Sigmoid colon (tissue), 6 donors: ENCODE measurements at regions not wholly inside any gene's neighbourhood (a gene's known extent, or its start where the extent isn't known, plus 50 kb on each side); places are given as distances from the start of the nearest gene placed in this dataset.

Experiments used
- DNase-seq: peaks from one replicate; pipeline ENCODE4 v3.0.0-alpha.2; 2019
- H3K27ac ChIP-seq, 4 donors: fragments of 200-600 bp; sonication (generic); one replicate each; pipeline ENCODE4 v1.5.1; 2016 to 2019; ENCODE audit warnings: mild to moderate bottlenecking in 1 of 4
- H3K27me3 ChIP-seq, 3 donors: fragments of 200-600 bp; sonication (generic); one replicate each; pipeline ENCODE4 v1.5.1; 2019; ENCODE audit warnings: mild to moderate bottlenecking in 1 of 3
- H3K36me3 ChIP-seq, 4 donors: fragments of 200-600 bp; sonication (generic); one replicate each; pipeline ENCODE4 v1.5.1; 2016 to 2019
- H3K4me1 ChIP-seq, 4 donors: fragments of 200-600 bp; sonication (generic); one replicate each; pipeline ENCODE4 v1.5.1; 2017 to 2019
- H3K4me3 ChIP-seq, 4 donors: fragments of 200-600 bp; sonication (generic); one replicate each; pipeline ENCODE4 v1.5.1; 2017 to 2019; ENCODE audit warnings: mild to moderate bottlenecking in 2 of 4, moderate library complexity in 1 of 4
- H3K9me3 ChIP-seq, 4 donors: fragments of 200-600 bp in 3 of 4; sonication (generic) in 3 of 4; one replicate each; pipeline versions ENCODE4 v1.5.1 to v1.6.1; 2013 to 2019
- EP300 ChIP-seq, 4 donors: sonication (generic); formaldehyde crosslinking; IDR thresholded peaks; one replicate each; pipeline ENCODE4 v1.6.1; 2017; ENCODE audit warnings: antibody characterized with exemption in 4 of 4
- POLR2A ChIP-seq, 2 donors: fragments of 450-650 bp; IDR thresholded peaks; one replicate each; pipeline ENCODE4 v1.6.1; 2016; ENCODE audit warnings: antibody characterized with exemption in 2 of 2, mild to moderate bottlenecking in 2 of 2, moderate library complexity in 2 of 2
- POLR2AphosphoS5 ChIP-seq, 4 donors: sonication (generic); formaldehyde crosslinking; IDR thresholded peaks; one replicate each; pipeline ENCODE4 v1.6.1; 2017; ENCODE audit warnings: antibody characterized with exemption in 4 of 4
- WGBS, 2 donors: extraction: QIAGEN DNeasy Blood & Tissue Kit; methylation state at CpG; one replicate each; pipeline ENCODE4 v1.1.7; 2013; 5-methylcytosine and 5-hydroxymethylcytosine counted together
- intact Hi-C: fragments of 100-400 bp; cut with DNase I; formaldehyde crosslinking; loops from one replicate; pipeline ENCODE4 v1.15.1; 2023
- TF ChIP-seq, protein P1 (sequence below), 4 experiments: fragments of 450-650 bp in 3 of 4; fragments of 200-600 bp in 1 of 4; IDR thresholded peaks; one replicate each; pipeline ENCODE4 v1.5.1; 2016 to 2019; ENCODE audit warnings: antibody characterized with exemption in 4 of 4, mild to moderate bottlenecking in 3 of 4, moderate library complexity in 2 of 4
- donor health status: healthy with polysubstance abuse.
- donor health status: healthy.

DNA sequence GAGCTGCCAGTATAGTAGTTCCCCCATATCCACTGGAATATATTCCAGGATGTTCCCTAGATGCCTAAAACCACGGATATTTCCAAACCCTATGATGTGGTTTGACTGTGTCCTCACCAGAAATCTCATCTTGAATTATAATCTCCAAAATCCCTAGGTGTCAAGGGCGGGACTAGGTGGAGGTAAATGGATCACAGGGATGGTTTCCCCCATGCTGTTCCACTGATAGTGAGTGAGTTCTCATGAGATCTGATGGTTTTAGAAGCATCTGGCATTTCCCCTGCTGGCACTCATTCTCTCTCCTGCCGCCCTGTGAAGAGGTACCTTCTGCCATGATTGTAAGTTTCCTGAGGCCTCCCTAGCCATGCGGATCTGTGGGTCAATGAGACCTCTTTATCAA lies 168.6 kb downstream of the MAF start:
- Histone ChIP-seq H3K9me3 (no peaks in the 10 kb centered on the region), H3K27ac (no peak overlapping the region), H3K36me3 (no peaks in the 10 kb centered on the region), H3K4me1 (peaks cover 0 to 19% (median 17%) of the 10 kb centered on the region in 4 donors), H3K4me3 (no peak overlapping the region), H3K27me3 (no peaks in the 10 kb centered on the region)
- DNase-seq = no peak
- WGBS, 2 donors = 90 to 93% methylated on average over 4 of the region's 4 CpGs
- no peak for TF ChIP-seq POLR2A (IDR thresholded peaks at IDR 0.05)
- no peak for TF ChIP-seq POLR2AphosphoS5 (IDR thresholded peaks at IDR 0.05)
- TF ChIP-seq EP300 (IDR thresholded peaks at IDR 0.05) = no peak
- TF ChIP-seq, protein P1, sequence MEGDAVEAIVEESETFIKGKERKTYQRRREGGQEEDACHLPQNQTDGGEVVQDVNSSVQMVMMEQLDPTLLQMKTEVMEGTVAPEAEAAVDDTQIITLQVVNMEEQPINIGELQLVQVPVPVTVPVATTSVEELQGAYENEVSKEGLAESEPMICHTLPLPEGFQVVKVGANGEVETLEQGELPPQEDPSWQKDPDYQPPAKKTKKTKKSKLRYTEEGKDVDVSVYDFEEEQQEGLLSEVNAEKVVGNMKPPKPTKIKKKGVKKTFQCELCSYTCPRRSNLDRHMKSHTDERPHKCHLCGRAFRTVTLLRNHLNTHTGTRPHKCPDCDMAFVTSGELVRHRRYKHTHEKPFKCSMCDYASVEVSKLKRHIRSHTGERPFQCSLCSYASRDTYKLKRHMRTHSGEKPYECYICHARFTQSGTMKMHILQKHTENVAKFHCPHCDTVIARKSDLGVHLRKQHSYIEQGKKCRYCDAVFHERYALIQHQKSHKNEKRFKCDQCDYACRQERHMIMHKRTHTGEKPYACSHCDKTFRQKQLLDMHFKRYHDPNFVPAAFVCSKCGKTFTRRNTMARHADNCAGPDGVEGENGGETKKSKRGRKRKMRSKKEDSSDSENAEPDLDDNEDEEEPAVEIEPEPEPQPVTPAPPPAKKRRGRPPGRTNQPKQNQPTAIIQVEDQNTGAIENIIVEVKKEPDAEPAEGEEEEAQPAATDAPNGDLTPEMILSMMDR (IDR thresholded peaks at IDR 0.05) = no peak
- intact Hi-C loops = no loop called here

DNA sequence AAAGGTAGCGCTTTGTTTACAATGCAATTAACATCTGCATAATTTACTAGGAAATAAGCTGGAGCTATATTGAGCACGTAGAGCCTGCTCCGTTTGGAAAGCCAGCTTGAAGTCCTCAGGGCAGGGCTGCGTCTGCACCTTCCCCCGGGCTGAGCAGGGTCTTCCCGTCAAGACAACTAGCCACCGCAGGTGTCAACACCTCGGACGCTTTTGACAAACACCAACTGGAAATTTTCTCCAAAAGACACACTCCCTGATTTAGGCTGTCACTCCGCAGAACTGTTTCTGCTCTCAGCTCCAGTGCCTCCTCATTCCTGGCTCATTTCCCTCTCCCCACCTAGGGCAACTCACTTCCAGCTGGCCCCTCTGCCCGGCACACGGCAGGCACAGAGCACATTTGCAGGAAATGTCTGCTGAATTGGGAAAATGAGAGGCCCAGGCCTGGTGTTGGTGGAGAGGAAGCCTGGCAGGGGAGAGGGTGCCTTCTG lies 170.3 kb downstream of the MAF start:
- intact Hi-C loops = no loop called here
- TF ChIP-seq, protein P1 (IDR thresholded peaks at IDR 0.05) = no peak
- no peak for TF ChIP-seq POLR2A (IDR thresholded peaks at IDR 0.05)
- no peak for TF ChIP-seq POLR2AphosphoS5 (IDR thresholded peaks at IDR 0.05)
- no peak for TF ChIP-seq EP300 (IDR thresholded peaks at IDR 0.05)

DNA sequence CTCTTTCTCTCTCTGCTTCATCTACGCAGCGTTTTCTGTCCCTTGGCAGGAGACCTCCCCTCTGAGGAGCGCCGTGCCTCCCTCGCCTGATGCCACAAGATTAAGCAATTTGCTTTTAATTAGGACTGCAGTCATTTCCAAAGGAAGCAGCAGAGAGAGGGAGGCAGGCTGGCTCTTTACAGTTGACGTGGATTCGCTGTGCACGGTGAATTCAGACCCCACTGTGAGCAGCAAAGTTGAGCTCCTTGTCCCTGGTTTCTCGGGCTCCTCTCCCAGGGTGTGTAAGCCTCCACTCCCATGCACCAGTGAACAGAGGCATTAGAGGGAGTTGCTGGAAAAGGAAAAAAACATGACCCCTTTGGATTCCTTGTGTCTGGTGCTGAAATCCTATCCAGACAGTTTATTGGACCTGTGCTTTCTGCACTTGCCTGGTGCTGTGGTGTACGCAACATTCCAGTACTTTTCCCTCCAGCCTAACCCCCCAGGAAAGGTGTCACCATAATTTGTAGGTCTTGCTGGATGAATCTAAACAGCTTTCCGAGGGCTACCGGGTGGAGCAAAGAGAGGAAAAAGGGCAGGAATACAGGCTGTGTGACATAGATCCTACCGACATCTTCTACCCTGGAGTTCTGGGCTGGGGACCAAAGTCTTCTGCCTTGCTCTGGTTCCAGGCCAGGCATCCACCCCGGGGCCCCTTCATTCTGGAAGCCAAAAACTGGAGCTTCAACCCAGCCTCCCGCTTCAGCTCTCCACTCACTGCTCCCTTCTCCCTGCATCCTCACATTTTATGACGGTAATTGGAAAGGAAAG lies 171.0 kb downstream of the MAF start:
- Histone ChIP-seq H3K9me3 (no peaks in the 10 kb centered on the region), H3K36me3 (no peaks in the 10 kb centered on the region), H3K27ac (peak overlapping the region in 2 of 4 donors; percentile 6 to 49), H3K4me3 (peak overlapping the region in 1 of 4 donors; percentile 5), H3K27me3 (no peaks in the 10 kb centered on the region), H3K4me1 (peaks cover 0 to 19% (median 17%) of the 10 kb centered on the region in 4 donors)
- peak in 3 of 4 donors; percentile 24 to 57 (median 41) for TF ChIP-seq POLR2AphosphoS5 (IDR thresholded peaks at IDR 0.05)
- no peak for TF ChIP-seq POLR2A (IDR thresholded peaks at IDR 0.05)
- DNase-seq = no peak
- intact Hi-C loops = no loop called here
- 16 to 66% methylated on average over 16 of the region's 16 CpGs for WGBS, 2 donors

More for the DNA sequence above, 170.3 kb downstream of the MAF start:
- peaks cover 0 to 19% (median 17%) of the 10 kb centered on the region in 4 donors for H3K4me1 ChIP-seq
- H3K36me3 ChIP-seq = no peaks in the 10 kb centered on the region
- H3K9me3 ChIP-seq = no peaks in the 10 kb centered on the region
- H3K4me3 ChIP-seq = peak overlapping the region in 1 of 4 donors; percentile 5
- 21 to 54% methylated on average over 12 of the region's 12 CpGs for WGBS, 2 donors
- H3K27ac ChIP-seq = peak overlapping the region in 2 of 4 donors; percentile 6 to 49
- no peaks in the 10 kb centered on the region for H3K27me3 ChIP-seq
- DNase-seq = no peak

DNA sequence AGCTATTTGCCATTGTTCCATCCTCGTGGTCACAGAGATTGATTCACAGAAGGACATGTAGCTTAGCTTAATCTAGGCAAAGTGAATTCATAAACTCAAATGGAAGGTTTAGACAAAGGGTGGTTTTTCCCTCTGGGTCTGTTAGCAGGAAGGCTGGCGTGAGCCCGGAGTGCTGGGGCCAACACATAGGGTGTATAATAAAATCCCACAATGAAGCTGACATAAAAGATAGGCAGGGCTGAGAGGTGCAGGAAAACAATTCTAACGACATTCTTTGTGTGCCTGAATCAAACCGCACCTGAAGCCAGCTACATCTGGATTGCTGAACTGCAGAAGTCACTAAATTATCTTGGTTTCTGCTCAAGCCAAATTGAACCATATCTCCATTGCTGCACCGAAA lies 173.9 kb downstream of the MAF start:
- H3K9me3 ChIP-seq = no peaks in the 10 kb centered on the region
- peaks cover 0 to 19% (median 17%) of the 10 kb centered on the region in 4 donors for H3K4me1 ChIP-seq
- no peak overlapping the region for H3K27ac ChIP-seq
- no peaks in the 10 kb centered on the region for H3K27me3 ChIP-seq
- no peak for DNase-seq
- no peak overlapping the region for H3K4me3 ChIP-seq
- no peaks in the 10 kb centered on the region for H3K36me3 ChIP-seq
- no peak for TF ChIP-seq POLR2AphosphoS5 (IDR thresholded peaks at IDR 0.05)
- TF ChIP-seq EP300 (IDR thresholded peaks at IDR 0.05) = no peak
- no peak for TF ChIP-seq POLR2A (IDR thresholded peaks at IDR 0.05)
- TF ChIP-seq, protein P1 (IDR thresholded peaks at IDR 0.05) = no peak
- 25 to 71% methylated on average over 6 of the region's 6 CpGs for WGBS, 2 donors
- intact Hi-C loops = no loop called here

DNA sequence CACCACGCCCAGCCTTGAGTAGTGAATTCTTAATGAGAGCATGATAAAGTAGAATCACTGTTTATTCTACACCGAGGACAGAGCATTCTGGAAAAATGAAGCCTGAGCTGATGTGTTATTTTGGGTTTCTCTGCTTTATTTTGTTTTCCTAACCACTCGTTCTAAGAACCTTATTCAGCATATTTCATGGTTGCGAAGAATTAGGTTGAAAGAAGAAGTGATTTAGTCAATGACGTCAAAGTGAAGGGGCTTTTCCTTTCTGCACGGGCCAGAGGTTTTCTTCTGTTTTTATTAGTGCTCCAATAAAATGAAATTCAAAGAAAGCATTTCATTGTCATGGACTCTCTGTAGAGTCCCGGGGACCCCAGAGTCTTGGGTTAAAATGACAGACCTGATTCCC lies 178.5 kb downstream of the MAF start:
- TF ChIP-seq EP300 (IDR thresholded peaks at IDR 0.05) (no peak), POLR2A (IDR thresholded peaks at IDR 0.05) (no peak), POLR2AphosphoS5 (IDR thresholded peaks at IDR 0.05) (no peak)
- TF ChIP-seq, protein P1 (IDR thresholded peaks at IDR 0.05) = no peak
- intact Hi-C loops = no loop called here

More for the DNA sequence above, 178.5 kb downstream of the MAF start:
- H3K36me3 ChIP-seq = no peaks in the 10 kb centered on the region
- H3K4me1 ChIP-seq = no peaks in the 10 kb centered on the region
- no peak overlapping the region for H3K4me3 ChIP-seq
- no peaks in the 10 kb centered on the region for H3K9me3 ChIP-seq
- H3K27ac ChIP-seq = no peak overlapping the region
- 80 to 85% methylated on average over 7 of the region's 7 CpGs for WGBS, 2 donors
- DNase-seq = no peak
- no peaks in the 10 kb centered on the region for H3K27me3 ChIP-seq
